Activated naive CD4-positive, alpha-beta T cell (primary cell): ENCODE measurements at regions not wholly inside any gene's neighbourhood (a gene's known extent, or its start where the extent isn't known, plus 50 kb on each side); places are given as distances from the start of the nearest gene placed in this dataset.
"Not testable (repeated sequence)": the region's sequence is repeated elsewhere in the genome, so short reads cannot be mapped to it uniquely, and the experiment has no call there.

ENCODE experiments used
- DNase-seq, 4 experiments: peaks; one replicate each; lab custom pipeline; 2025; lab: John Stamatoyannopoulos, UW

- DNase-seq: no peak
Measured at GRCh38 chr2:7428454-7429204, 511.4 kb downstream of the RNF144A start.

DNA sequence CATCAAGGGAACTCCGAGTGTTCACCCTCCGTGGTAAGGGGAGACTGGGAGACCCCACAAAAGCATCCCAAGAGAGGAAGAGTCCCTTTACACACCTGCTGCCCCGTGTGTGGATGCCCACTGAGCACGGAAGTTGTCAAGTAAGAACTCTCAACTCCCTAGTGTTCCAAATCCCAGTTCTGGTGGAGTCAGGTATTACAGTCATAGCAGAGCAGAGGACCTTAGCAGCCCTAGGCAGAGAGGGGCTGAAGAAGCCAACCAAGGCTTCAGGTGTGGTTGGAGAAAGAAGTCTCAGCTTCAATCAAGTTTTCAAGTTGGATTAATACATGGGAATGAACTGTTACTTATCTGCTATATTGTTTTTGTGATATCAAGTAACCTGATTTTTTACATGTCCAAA lies 512.5 kb downstream of the RNF144A start:
- DNase-seq: no peak

- DNase-seq: no peak
Measured at GRCh38 chr2:7430421-7430868, 513.2 kb downstream of the RNF144A start.

DNA sequence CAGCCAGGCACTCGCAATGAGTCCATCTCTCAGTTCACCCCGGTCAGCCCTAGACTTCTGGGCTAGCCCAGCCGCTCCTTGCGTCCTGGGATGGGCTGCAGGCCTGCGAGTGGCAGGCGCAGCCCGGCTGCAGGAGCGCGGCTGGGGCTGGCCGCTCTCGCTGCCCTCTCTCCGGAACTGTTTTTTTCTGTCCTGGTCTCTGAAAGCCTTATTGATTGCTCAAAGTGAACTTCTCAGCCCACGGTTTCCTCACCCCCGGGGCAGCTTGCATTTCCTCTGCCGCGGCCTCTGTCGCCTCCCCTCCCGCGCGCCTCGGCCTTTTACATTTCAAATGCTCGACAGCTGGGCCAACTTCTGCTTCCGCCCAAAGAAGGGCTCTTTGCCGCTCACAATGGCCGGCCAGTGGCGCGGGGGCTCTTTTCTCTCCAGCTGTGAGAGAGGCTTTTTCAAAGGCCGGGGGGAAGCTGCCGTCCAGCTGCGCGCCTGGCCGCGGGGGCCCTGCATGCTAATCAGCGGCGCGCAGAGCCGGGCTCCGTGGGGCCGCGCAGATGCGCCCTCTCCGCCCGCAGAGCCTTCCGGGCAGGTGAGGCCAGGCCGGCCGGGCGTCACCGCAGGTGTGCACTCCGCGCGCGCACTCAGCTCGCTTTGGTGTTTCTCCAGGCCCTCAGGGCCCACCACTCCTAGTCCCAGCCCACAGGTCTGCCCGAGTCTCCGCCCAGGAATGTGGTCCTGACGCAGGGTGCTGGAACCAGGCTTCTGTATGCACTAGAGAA lies 513.8 kb downstream of the RNF144A start:
- peak in 2 of 4 experiments; percentile 12 to 36 for DNase-seq

GRCh38 chr2:7432436-7432835 lies 515.2 kb downstream of the RNF144A start:
- no peak for DNase-seq

- no peak for DNase-seq
Measured at GRCh38 chr2:7436096-7436906, 519.1 kb downstream of the RNF144A start.

DNA sequence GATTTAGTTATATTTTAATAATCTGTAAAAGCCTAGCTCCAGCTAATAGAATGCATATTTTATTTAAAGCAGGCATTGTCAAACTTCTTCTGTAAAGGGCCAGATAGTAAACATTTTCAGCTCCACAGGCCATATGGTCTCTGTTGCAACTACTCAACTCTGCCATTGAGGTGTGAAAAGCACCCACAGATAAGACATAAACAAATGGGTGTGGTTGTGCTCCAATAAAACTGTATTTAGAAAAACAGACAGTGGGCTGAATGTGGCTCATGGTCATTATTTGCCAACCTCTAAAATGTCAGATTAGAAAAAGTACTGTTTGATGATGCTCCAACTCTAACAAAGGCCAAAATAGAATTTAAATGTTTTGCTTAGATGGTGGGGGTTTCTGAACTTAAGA lies 519.9 kb downstream of the RNF144A start:
- DNase-seq: no peak

GRCh38 chr2:7437716-7438632 lies 520.8 kb downstream of the RNF144A start:
- DNase-seq: no peak

DNA sequence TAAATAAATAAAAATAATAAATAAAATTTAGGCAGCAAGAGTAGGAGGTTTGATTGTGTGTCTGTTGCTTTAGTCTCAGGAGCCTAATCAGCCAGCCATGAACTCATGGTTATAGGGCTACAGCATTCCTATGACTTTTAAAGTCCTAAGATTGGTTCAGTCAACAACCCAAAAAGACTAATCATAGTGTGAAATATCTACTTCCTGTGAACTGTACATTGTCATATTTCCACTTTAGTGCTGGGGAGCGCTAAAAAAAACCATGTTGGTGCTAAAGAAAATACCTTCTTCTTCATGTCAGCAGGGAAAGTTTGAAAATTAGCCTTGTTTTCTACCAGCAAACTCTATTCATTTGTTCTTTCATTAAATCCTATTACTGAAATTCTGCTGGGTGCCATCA lies 521.6 kb downstream of the RNF144A start:
- DNase-seq: no peak

DNA sequence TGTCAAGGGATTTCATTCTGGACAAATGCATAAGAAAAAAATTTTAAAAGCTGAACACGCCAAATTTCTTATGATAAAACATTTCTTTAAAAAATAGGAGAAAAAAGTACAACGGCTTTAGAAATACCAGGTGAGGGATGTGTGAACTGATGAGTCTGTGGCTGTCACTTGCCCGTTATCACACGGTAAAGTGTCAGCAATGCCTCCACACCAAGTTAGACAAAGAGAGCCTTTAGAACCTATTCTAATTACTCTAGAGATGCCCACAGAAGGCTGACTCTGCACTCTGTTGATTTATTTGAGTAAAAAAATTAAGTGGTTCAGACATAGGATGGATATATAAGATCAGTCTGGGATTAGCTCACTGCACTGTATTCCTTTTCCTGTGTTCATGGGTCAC lies 523.8 kb downstream of the RNF144A start:
- DNase-seq: no peak

GRCh38 chr2:7441841-7442240 lies 524.6 kb downstream of the RNF144A start:
- DNase-seq: not testable (repeated sequence)

- DNase-seq: no peak
Measured at GRCh38 chr2:7444626-7445025, 527.4 kb downstream of the RNF144A start.

GRCh38 chr2:7448578-7449264 lies 531.5 kb downstream of the RNF144A start:
- DNase-seq: no peak

DNA sequence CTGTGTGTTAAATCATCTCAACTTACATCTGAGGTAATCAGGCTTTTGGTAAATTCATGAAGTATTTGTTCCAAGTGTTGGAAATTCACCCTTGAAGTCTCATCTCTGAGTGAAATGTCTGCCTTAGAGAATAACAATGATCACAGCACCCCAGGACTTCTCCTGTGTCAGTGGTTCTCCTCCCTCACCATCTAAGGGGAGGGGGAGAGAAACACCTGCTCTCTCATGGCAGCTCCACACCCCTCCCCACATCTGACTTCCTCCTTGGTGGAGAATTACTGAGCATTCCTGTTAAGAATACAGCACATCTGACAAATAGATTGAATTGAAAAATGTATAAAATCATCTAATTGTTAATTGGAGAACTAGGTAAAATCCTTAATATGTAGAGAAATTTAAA lies 532.1 kb downstream of the RNF144A start:
- DNase-seq: no peak

DNA sequence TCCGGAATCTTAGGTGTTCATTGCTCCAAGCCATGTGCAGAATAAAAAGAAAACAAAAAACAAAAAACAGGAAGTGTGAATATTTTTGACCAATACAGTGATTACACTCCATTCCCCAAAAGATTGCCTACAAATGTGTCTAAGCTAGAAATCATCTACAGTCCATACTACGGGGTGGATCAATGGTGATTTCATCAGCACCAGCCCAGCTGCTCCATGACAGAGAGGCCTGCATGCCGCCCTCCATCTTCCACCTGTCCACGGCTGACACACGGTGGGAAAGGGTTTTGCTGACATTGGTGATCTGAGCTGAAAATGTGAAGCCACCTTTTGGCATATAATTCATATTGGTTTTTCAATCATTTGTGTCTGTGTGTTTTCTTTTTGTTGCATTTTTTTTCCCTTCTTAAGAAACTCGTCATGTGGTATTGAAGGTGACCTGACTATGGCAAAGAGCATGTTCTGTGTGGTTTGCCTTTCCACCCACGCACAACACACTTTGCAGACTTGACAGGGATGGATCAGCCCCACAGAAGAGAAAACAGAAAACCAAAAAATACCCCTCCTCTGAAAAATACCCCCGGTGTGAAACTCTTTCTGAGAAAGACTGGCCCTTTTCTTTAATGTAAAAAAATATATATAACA lies 533.1 kb downstream of the RNF144A start:
- DNase-seq: peak in 1 of 4 experiments; percentile 13

GRCh38 chr2:7450833-7451190 lies 533.6 kb downstream of the RNF144A start:
- no peak for DNase-seq

DNA sequence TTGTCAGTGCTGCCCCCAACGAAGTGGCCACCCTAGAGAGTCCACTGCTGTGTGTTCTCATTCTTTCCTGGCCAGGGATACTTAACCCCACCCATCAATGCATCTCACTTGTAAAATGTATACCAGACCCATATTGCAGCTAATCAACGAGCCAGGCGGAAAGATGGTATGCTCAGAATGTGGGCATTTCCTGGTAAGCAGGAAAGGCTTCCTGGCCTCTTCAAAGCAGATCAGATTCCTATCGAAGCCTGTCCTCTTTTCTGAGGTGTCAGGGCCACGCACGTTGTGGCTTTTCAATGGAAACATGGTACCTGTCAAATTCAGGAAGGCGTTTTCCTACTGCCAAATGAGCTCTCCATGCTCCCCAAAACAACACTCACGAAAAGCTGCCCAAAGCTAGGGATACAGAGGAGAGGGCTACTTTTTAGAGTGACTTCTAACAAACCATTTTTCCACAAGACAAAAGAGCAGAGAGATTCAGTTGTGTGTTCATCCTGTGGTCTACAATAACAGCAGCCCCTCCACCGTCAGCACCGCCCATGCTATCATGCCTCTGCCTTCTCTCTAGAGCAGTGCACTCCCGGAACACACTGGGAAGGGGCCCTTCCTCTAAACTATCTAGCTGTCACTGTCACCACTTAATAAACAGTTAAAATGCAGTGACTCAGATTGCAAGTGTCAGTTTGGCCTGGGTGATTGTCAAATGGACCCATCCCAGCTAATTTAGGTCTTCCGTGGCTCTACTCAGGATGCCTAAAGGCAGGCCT lies 535.1 kb downstream of the RNF144A start:
- DNase-seq: no peak

GRCh38 chr2:7454592-7454991 lies 537.4 kb downstream of the RNF144A start:
- DNase-seq: no peak

DNA sequence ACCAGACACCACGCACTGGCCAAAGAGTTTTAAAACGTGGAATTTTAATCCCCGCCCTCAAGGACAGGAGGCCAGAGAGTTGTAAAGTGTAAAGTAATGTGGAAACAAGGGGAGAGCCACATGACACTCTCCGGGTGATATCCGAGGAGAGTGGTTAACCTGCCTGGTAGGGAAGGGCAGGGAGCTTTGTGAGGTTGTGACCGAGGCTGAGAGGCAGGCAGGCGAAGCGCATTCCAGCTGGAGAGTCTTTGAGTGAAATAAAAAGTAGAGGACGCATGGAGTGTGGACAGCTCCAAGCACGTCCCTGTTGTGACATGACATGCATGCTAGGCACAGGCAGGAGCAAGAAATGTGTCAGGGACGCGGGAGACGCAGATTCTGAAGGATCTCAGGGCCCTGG lies 539.5 kb downstream of the RNF144A start:
- no peak for DNase-seq

DNA sequence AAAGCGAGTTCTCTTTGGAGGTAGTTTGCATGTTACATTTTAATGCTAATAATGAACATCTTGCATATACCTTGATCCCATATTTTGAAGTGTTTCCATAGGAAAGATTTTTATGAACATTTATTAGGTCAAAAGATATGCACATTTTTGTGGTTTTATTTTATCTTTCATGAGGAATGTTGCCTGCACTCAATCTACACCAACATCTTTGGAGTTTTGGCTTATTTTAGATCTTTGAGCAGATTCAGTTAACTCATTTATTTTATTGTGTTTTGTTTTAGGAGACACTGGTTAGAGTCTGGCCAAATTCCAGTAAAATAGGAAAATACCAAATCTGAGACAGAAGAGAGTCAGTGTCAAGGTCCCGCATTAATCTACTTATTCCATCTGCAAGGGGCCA lies 540.9 kb downstream of the RNF144A start:
- DNase-seq: no peak
